ENCODE measurements at regions not wholly inside any gene's neighbourhood (a gene's known extent, or its start where the extent isn't known, plus 50 kb on each side); places are given as distances from the start of the nearest gene placed in this dataset.

GRCh38 chr10:10745291-10745690 is 272.4 kb upstream of the CELF2 start:
- TF ChIP-seq CTCF (IDR thresholded peaks at IDR 0.05; ENCODE audit: insufficient read depth, low read length), result no peak
- TF ChIP-seq GABPA (IDR thresholded peaks at IDR 0.05; ENCODE audit: low read depth), result no peak
- TF ChIP-seq POLR2AphosphoS5 (IDR thresholded peaks at IDR 0.05; ENCODE audit: low read depth), result no peak
- TF ChIP-seq REST (IDR thresholded peaks at IDR 0.05; ENCODE audit: insufficient replicate concordance, low read depth), result no peak
- TF ChIP-seq SPI1 (IDR thresholded peaks at IDR 0.05; ENCODE audit: borderline replicate concordance, low read depth), result no peak

Data from HL-60 (cell line).